WTC11 (cell line): ENCODE measurements at regions not wholly inside any gene's neighbourhood (a gene's known extent, or its start where the extent isn't known, plus 50 kb on each side); places are given as distances from the start of the nearest gene placed in this dataset.
"Not testable (repeated sequence)": the region's sequence is repeated elsewhere in the genome, so short reads cannot be mapped to it uniquely, and the experiment has no call there.

Source experiments
- ATAC-seq: fragments of 200-7000 bp; cut with Tn5 transposase; 2 replicates; pipeline ENCODE4 v1.10.0; 2021; ENCODE audit warnings: mild to moderate bottlenecking, moderate library complexity
- CTCF ChIA-PET: fragments of 300-600 bp; sonication (Branson Sonifier 250); formaldehyde crosslinking; loops from one replicate; lab custom pipeline; 2021; ENCODE audit warnings: antibody characterized with exemption; lab: Charles Lee
- POLR2A ChIA-PET: fragments of 350-600 bp; sonication (Branson Sonifier 250); formaldehyde crosslinking; loops from one replicate; lab custom pipeline; 2021; ENCODE audit warnings: antibody characterized with exemption; lab: Charles Lee
- DNase-seq: peaks from one replicate; pipeline ENCODE4 v3.0.0; 2021; ENCODE audit warnings: low spot score
- H3K27ac Mint-ChIP-seq: 2 replicates; pipeline ENCODE4 v1.8.0; 2021; ENCODE audit warnings: mixed read lengths
- H3K27me3 Mint-ChIP-seq: 2 replicates; pipeline ENCODE4 v1.8.0; 2021; ENCODE audit warnings: low read depth, mild to moderate bottlenecking, moderate library complexity, mixed read lengths
- H3K36me3 Mint-ChIP-seq: 2 replicates; pipeline ENCODE4 v1.8.0; 2021; ENCODE audit warnings: mixed read lengths
- H3K4me1 Mint-ChIP-seq: 2 replicates; pipeline ENCODE4 v1.8.0; 2022; ENCODE audit warnings: mixed read lengths
- H3K4me3 Mint-ChIP-seq: 2 replicates; pipeline ENCODE4 v1.8.0; 2021; ENCODE audit warnings: mild to moderate bottlenecking, moderate library complexity, mixed read lengths
- H3K9me3 Mint-ChIP-seq: 2 replicates; pipeline ENCODE4 v1.8.0; 2021; ENCODE audit warnings: mixed read lengths
- CREM ChIP-seq: sonication (generic); formaldehyde crosslinking; IDR thresholded peaks from 2 replicates; pipeline ENCODE4 v1.8.1; 2022; ENCODE audit warnings: mild to moderate bottlenecking, missing genetic modification reagents, moderate library complexity
- E2F1 ChIP-seq: sonication (generic); formaldehyde crosslinking; IDR thresholded peaks from 2 replicates; pipeline ENCODE4 v1.8.0; 2022; ENCODE audit warnings: mild to moderate bottlenecking, missing genetic modification reagents
- FOXJ3 ChIP-seq: sonication (generic); formaldehyde crosslinking; IDR thresholded peaks from 2 replicates; pipeline ENCODE4 v1.9.0; 2021; ENCODE audit warnings: missing genetic modification reagents, mild to moderate bottlenecking, borderline replicate concordance
- FOXP1 ChIP-seq: sonication (generic); formaldehyde crosslinking; IDR thresholded peaks from 2 replicates; pipeline ENCODE4 v1.8.0; 2022; ENCODE audit warnings: missing genetic modification reagents, mild to moderate bottlenecking, moderate library complexity, borderline replicate concordance
- FOXP4 ChIP-seq: sonication (generic); formaldehyde crosslinking; IDR thresholded peaks from 2 replicates; pipeline ENCODE4 v1.8.0; 2022; ENCODE audit warnings: mild to moderate bottlenecking, missing genetic modification reagents
- GRHL2 ChIP-seq: fragments of 250-450 bp; sonication (Bioruptor Pico); IDR thresholded peaks from 2 replicates; pipeline ENCODE4 v1.8.0; 2022; ENCODE audit warnings: mild to moderate bottlenecking, moderate library complexity; ENCODE audit not compliant: insufficient replicate concordance, severe bottlenecking
- MYBL2 ChIP-seq: sonication (generic); formaldehyde crosslinking; IDR thresholded peaks from 2 replicates; pipeline ENCODE4 v1.8.1; 2023; ENCODE audit warnings: mild to moderate bottlenecking, moderate library complexity, missing genetic modification reagents
- NR2C2 ChIP-seq: sonication (generic); formaldehyde crosslinking; IDR thresholded peaks from 2 replicates; pipeline ENCODE4 v1.8.0; 2022; ENCODE audit warnings: mild to moderate bottlenecking, missing genetic modification reagents
- NR3C1 ChIP-seq: sonication (generic); formaldehyde crosslinking; conservative IDR thresholded peaks from 2 replicates; pipeline ENCODE4 v1.8.1; 2023; ENCODE audit warnings: low read depth, mild to moderate bottlenecking, missing genetic modification reagents
- PRDM15 ChIP-seq: sonication (generic); formaldehyde crosslinking; IDR thresholded peaks from 2 replicates; pipeline ENCODE4 v1.8.0; 2022; ENCODE audit warnings: missing genetic modification reagents
- SOX15 ChIP-seq: fragments of 250-450 bp; sonication (Bioruptor Pico); IDR thresholded peaks from 2 replicates; pipeline ENCODE4 v1.9.0; 2021; ENCODE audit warnings: mild to moderate bottlenecking
- STAT6 ChIP-seq: sonication (generic); formaldehyde crosslinking; conservative IDR thresholded peaks from 2 replicates; pipeline ENCODE4 v1.8.1; 2023; ENCODE audit warnings: mild to moderate bottlenecking, low read depth, missing genetic modification reagents, moderate library complexity
- TP53 ChIP-seq: sonication (generic); formaldehyde crosslinking; IDR thresholded peaks from 2 replicates; pipeline ENCODE4 v1.8.1; 2023; ENCODE audit warnings: mild to moderate bottlenecking, missing genetic modification reagents
- USF1 ChIP-seq: sonication (generic); formaldehyde crosslinking; IDR thresholded peaks from 2 replicates; pipeline ENCODE4 v1.8.0; 2022; ENCODE audit warnings: mild to moderate bottlenecking, missing genetic modification reagents
- ZNF232 ChIP-seq: sonication (generic); formaldehyde crosslinking; IDR thresholded peaks from 2 replicates; pipeline ENCODE4 v1.8.0; 2022; ENCODE audit warnings: mild to moderate bottlenecking, missing genetic modification reagents
- ZNF416 ChIP-seq: fragments of 250-450 bp; sonication (Bioruptor Pico); IDR thresholded peaks from 2 replicates; pipeline ENCODE4 v1.9.0; 2021; ENCODE audit warnings: mild to moderate bottlenecking, inconsistent platforms
- ZNF512 ChIP-seq: sonication (generic); formaldehyde crosslinking; IDR thresholded peaks from 2 replicates; pipeline ENCODE4 v1.8.1; 2022; ENCODE audit warnings: missing genetic modification reagents, borderline replicate concordance

GRCh38 chr1:181319907-181320306, 163.4 kb upstream of the CACNA1E start:
- TF ChIP-seq ZNF512 (CRISPR knock-in tag) (no peak), USF1 (no peak), MYBL2 (no peak), SOX15 (no peak), E2F1 (CRISPR knock-in tag) (no peak)
- ATAC-seq (no peak), DNase-seq (no peak)
- Mint-ChIP-seq H3K27me3 (peaks cover 73% of the 10 kb centered on the region), H3K4me3 (no peak overlapping the region), H3K36me3 (no peaks in the 10 kb centered on the region), H3K27ac (no peak overlapping the region), H3K9me3 (no peaks in the 10 kb centered on the region), H3K4me1 (peaks cover 13% of the 10 kb centered on the region)
- ChIA-PET POLR2A (no interaction called here), CTCF (interaction anchor here (0.5 to 2.1 kb wide), 4 partner anchors 71 to 162 kb away, joined by 3 to 7 read pairs (median 3); no protein-coding TSS in a partner anchor)

- H3K27ac Mint-ChIP-seq: no peak overlapping the region
- CTCF ChIA-PET: no interaction called here
- no peak overlapping the region for H3K4me3 Mint-ChIP-seq
- peaks cover 26% of the 10 kb centered on the region for H3K27me3 Mint-ChIP-seq
- H3K4me1 Mint-ChIP-seq: peaks cover 4% of the 10 kb centered on the region
- no peaks in the 10 kb centered on the region for H3K9me3 Mint-ChIP-seq
- H3K36me3 Mint-ChIP-seq: no peaks in the 10 kb centered on the region
- ATAC-seq: no peak; the same call in 1 of the 2 replicates
- TF ChIP-seq STAT6 (no peak), CREM (CRISPR knock-in tag) (no peak), ZNF232 (CRISPR knock-in tag) (no peak), GRHL2 (no peak), NR2C2 (no peak), NR3C1 (CRISPR knock-in tag) (no peak), ZNF416 (CRISPR knock-in tag) (no peak)
- no peak for DNase-seq
- POLR2A ChIA-PET: no interaction called here
Observed at GRCh38 chr1:181324797-181325616, 158.3 kb upstream of the CACNA1E start.

- peaks cover 19% of the 10 kb centered on the region for H3K27me3 Mint-ChIP-seq
- H3K9me3 Mint-ChIP-seq, POLR2A ChIA-PET, H3K4me3 Mint-ChIP-seq, H3K27ac Mint-ChIP-seq, H3K36me3 Mint-ChIP-seq, H3K4me1 Mint-ChIP-seq: not testable (repeated sequence)
- ATAC-seq (peak; percentile 86), DNase-seq (peak; percentile 26)
- CTCF ChIA-PET: interaction anchor here (1.1 kb wide), 1 partner anchor 99 kb away, joined by 5 read pairs; no protein-coding TSS in a partner anchor
Observed at GRCh38 chr1:181325765-181326164, 157.6 kb upstream of the CACNA1E start.

GRCh38 chr1:181326348-181326747, 157.0 kb upstream of the CACNA1E start:
- Mint-ChIP-seq H3K36me3 (no peaks in the 10 kb centered on the region), H3K4me3 (no peak overlapping the region), H3K4me1 (peaks cover 4% of the 10 kb centered on the region), H3K27me3 (peaks cover 13% of the 10 kb centered on the region), H3K9me3 (no peaks in the 10 kb centered on the region), H3K27ac (no peak overlapping the region)
- ChIA-PET POLR2A (no interaction called here), CTCF (interaction anchor here (1.1 kb wide), 1 partner anchor 99 kb away, joined by 5 read pairs; no protein-coding TSS in a partner anchor)
- no peak for ATAC-seq
- TF ChIP-seq FOXP4 (CRISPR knock-in tag) (no peak), FOXJ3 (CRISPR knock-in tag) (no peak), PRDM15 (CRISPR knock-in tag) (no peak), FOXP1 (CRISPR knock-in tag) (no peak), TP53 (no peak), CREM (CRISPR knock-in tag) (no peak)
- no peak for DNase-seq
